HepG2 (cell line): ENCODE measurements at regions not wholly inside any gene's neighbourhood (a gene's known extent, or its start where the extent isn't known, plus 50 kb on each side); places are given as distances from the start of the nearest gene placed in this dataset.

Experiments used
- ATAC-seq: fragments of 200-7000 bp; cut with Tn5 transposase; 3 replicates; pipeline ENCODE4 v1.9.1; 2020; ENCODE audit warnings: mild to moderate bottlenecking, moderate library complexity
- BruUV-seq: library from RNA; stranded (reverse); fragments of 400-500 nt; replicated peaks from 2 replicates; lab custom pipeline; 2021; lab: Mats Ljungman, UMichigan
- CTCF ChIA-PET: fragments of 300-600 bp; formaldehyde crosslinking; extraction: SDS; loops from one replicate; lab custom pipeline; 2021; ENCODE audit warnings: low total read pairs, inconsistent platforms, low intra/inter-chr PET ratio; lab: Yijun Ruan, JAX
- POLR2A ChIA-PET: fragments of 350-600 bp; sonication (Branson Sonifier 250); formaldehyde crosslinking; loops from one replicate; lab custom pipeline; 2020; ENCODE audit warnings: antibody characterized with exemption, inconsistent platforms; lab: Yijun Ruan, JAX
- DNase-seq: peaks from one replicate; pipeline ENCODE4 v3.0.0-alpha.2; 2015; ENCODE audit warnings: low spot score
- FAIRE-seq: peaks from 3 replicates; lab custom pipeline; 2011; peaks lifted over from hg19 to GRCh38; lab: Jason Lieb, UNC
- H2AFZ ChIP-seq: one replicate; pipeline ENCODE4 v1.6.1; 2011; ENCODE audit warnings: low read length, inconsistent platforms
- H3K27ac ChIP-seq: fragments of 300-600 bp; 3 replicates; pipeline ENCODE4 v1.8.0; 2011; ENCODE audit warnings: mixed run types, mild to moderate bottlenecking, mixed read lengths, low read length, inconsistent platforms; ENCODE audit not compliant: insufficient read depth; ENCODE audit errors: extremely low read length
- H3K27me3 ChIP-seq, 2 experiments: fragments of 200-600 bp in 1 of 2; 2 replicates in 1 of 2; 3 replicates in 1 of 2; pipeline versions ENCODE4 v1.6.0 to v1.8.0; 2011; ENCODE audit warnings: low read length in 2 of 2, mild to moderate bottlenecking in 2 of 2, moderate library complexity in 2 of 2, inconsistent platforms in 1 of 2; ENCODE audit not compliant: insufficient read depth in 2 of 2, control insufficient read depth in 1 of 2
- H3K36me3 ChIP-seq, 2 experiments: fragments of 200-600 bp in 1 of 2; replicated peaks in 1 of 2; 2 replicates in 1 of 2; 3 replicates in 1 of 2; pipeline versions ENCODE4 v1.5.1 to v1.8.0; 2011; ENCODE audit warnings: low read length in 2 of 2, inconsistent platforms in 1 of 2; ENCODE audit not compliant: insufficient read depth in 2 of 2, control insufficient read depth in 1 of 2
- H3K4me1 ChIP-seq: 2 replicates; pipeline ENCODE4 v1.5.1; 2012; ENCODE audit warnings: low read length, inconsistent platforms; ENCODE audit not compliant: insufficient read depth
- H3K4me2 ChIP-seq: 2 replicates; pipeline ENCODE4 v1.6.0; 2011; ENCODE audit warnings: low read depth, low read length, inconsistent platforms
- H3K4me3 ChIP-seq, 3 experiments: fragments of 200-600 bp in 1 of 3; sonication (generic), shearing (Covaris generic) in 1 of 3; replicated peaks in 1 of 3; 2 replicates each; pipeline ENCODE4 v1.5.1; 2011 to 2016; ENCODE audit warnings: low read length in 3 of 3, inconsistent platforms in 2 of 3, low read depth in 2 of 3, mild to moderate bottlenecking in 2 of 3, control low read depth in 1 of 3, mixed read lengths in 1 of 3; ENCODE audit not compliant: insufficient read depth in 1 of 3
- H3K79me2 ChIP-seq: one replicate; pipeline ENCODE4 v1.6.1; 2011; ENCODE audit warnings: low read length, inconsistent platforms; ENCODE audit not compliant: insufficient read depth
- H3K9ac ChIP-seq: 2 replicates; pipeline ENCODE4 v1.6.0; 2011; ENCODE audit warnings: mild to moderate bottlenecking, low read depth, low read length, inconsistent platforms; ENCODE audit not compliant: insufficient read depth
- H3K9me3 ChIP-seq: 2 replicates; pipeline ENCODE4 v1.5.1; 2012; ENCODE audit warnings: mild to moderate bottlenecking, low read length
- H4K20me1 ChIP-seq: 2 replicates; pipeline ENCODE4 v1.6.0; 2011; ENCODE audit warnings: inconsistent platforms, mild to moderate bottlenecking, low read length, moderate library complexity; ENCODE audit not compliant: insufficient read depth
- BCL3 ChIP-seq: sonication (generic); formaldehyde crosslinking; IDR thresholded peaks from 2 replicates; pipeline ENCODE4 v1.5.1; 2020; ENCODE audit warnings: mild to moderate bottlenecking, missing genetic modification reagents, moderate library complexity
- MAFG ChIP-seq: sonication (generic); formaldehyde crosslinking; IDR thresholded peaks from 2 replicates; pipeline ENCODE4 v1.5.1; 2020; ENCODE audit warnings: mild to moderate bottlenecking, missing genetic modification reagents
- PAF1 ChIP-seq: IDR thresholded peaks from 2 replicates; pipeline ENCODE4 v1.6.1; 2016; ENCODE audit warnings: missing genetic modification reagents, missing compliant biosample characterization
- TAF15 ChIP-seq: fragments of 200-400 bp; formaldehyde crosslinking; IDR thresholded peaks from one replicate; pipeline ENCODE4 v1.6.1; 2018; ENCODE audit warnings: mild to moderate bottlenecking, low read depth, low read length; ENCODE audit not compliant: poor library complexity, severe bottlenecking
- ZKSCAN1 ChIP-seq: fragments of 150-350 bp; IDR thresholded peaks from 2 replicates; pipeline ENCODE4 v1.6.1; 2014; ENCODE audit warnings: low read length
- ZNF329 ChIP-seq: sonication (generic); formaldehyde crosslinking; IDR thresholded peaks from 2 replicates; pipeline ENCODE4 v1.9.0; 2021; ENCODE audit warnings: low read depth, mild to moderate bottlenecking, missing genetic modification reagents
- ZNF570 ChIP-seq: sonication (generic); formaldehyde crosslinking; IDR thresholded peaks from 2 replicates; pipeline ENCODE4 v1.4.0; 2020; ENCODE audit warnings: mild to moderate bottlenecking, missing genetic modification reagents, borderline replicate concordance
- ZNF670 ChIP-seq: sonication (generic); formaldehyde crosslinking; IDR thresholded peaks from 2 replicates; pipeline ENCODE4 v1.8.0; 2022; ENCODE audit warnings: mild to moderate bottlenecking, missing genetic modification reagents, borderline replicate concordance
- WGBS: methylation state at CpG from one replicate; pipeline ENCODE4 v1.1.6; 2017; ENCODE audit warnings: low lambda C conversion rate; 5-methylcytosine and 5-hydroxymethylcytosine counted together
- in situ Hi-C: cut with HindIII; loops from 2 replicates; pipeline ENCODE4 v1.10.0; 2017; ENCODE audit warnings: low pct_unique_long_range_greater_than_20kb; ENCODE audit not compliant: extremely low pct_ligation_motif_present
- intact Hi-C: fragments of 100-400 bp; cut with micrococcal nuclease; formaldehyde crosslinking; loops from one replicate; pipeline ENCODE4 v1.10.0; 2022; ENCODE audit not compliant: unreplicated experiment
- TF ChIP-seq, protein P1 (sequence below): sonication (generic); formaldehyde crosslinking; IDR thresholded peaks from 2 replicates; pipeline ENCODE4 v1.4.0; 2020; ENCODE audit warnings: mild to moderate bottlenecking, missing genetic modification reagents
- TF ChIP-seq, protein P2 (sequence below): sonication (generic); formaldehyde crosslinking; IDR thresholded peaks from 2 replicates; pipeline ENCODE4 v1.4.0; 2020; ENCODE audit warnings: missing genetic modification reagents
- TF ChIP-seq, protein P3 (sequence below): sonication (generic); formaldehyde crosslinking; IDR thresholded peaks from 2 replicates; pipeline ENCODE4 v1.4.0; 2020; ENCODE audit warnings: missing genetic modification reagents, mild to moderate bottlenecking, borderline replicate concordance

DNA sequence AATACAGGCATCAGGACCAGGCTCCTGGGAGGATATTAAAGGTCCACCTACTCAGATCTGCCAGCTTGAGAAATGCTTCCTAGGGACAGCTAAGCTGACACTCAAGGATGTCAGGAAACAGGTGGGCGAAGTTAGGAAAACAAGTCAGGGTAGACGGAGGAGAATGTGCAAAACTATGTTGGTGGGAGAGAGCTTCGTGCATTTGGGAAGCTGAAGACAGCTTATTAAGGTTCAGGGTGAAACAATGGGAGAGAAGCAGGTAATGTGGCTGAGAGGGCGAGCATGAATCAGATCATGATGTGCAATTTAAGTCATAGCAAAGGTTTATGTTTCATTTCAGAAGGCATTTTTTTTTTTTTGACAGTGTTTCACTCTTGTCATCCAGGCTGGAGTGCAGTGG lies 297.2 kb upstream of the ATP10A start:
- DNase-seq (no peak), ATAC-seq (no peak), FAIRE-seq (no peak)
- Histone ChIP-seq H3K36me3 (no peaks in the 10 kb centered on the region), H4K20me1 (no peaks in the 10 kb centered on the region), H3K27me3 (no peaks in the 10 kb centered on the region), H3K79me2 (no peaks in the 10 kb centered on the region), H2AFZ (no peak overlapping the region), H3K4me1 (no peaks in the 10 kb centered on the region), H3K4me3 (no peak overlapping the region), H3K9ac (no peak overlapping the region), H3K4me2 (no peak overlapping the region), H3K27ac (no peak overlapping the region), H3K9me3 (peaks cover 63% of the 10 kb centered on the region)
- no TSS peak for BruUV-seq
- 1% methylated on average over 4 of the region's 4 CpGs for WGBS
- ChIA-PET POLR2A (no interaction called here), CTCF (no interaction called here)
- in situ Hi-C loops = no loop called here
- intact Hi-C loops = no loop called here
- TF ChIP-seq, protein P1, sequence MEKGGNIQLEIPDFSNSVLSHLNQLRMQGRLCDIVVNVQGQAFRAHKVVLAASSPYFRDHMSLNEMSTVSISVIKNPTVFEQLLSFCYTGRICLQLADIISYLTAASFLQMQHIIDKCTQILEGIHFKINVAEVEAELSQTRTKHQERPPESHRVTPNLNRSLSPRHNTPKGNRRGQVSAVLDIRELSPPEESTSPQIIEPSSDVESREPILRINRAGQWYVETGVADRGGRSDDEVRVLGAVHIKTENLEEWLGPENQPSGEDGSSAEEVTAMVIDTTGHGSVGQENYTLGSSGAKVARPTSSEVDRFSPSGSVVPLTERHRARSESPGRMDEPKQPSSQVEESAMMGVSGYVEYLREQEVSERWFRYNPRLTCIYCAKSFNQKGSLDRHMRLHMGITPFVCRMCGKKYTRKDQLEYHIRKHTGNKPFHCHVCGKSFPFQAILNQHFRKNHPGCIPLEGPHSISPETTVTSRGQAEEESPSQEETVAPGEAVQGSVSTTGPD = no peak
- no peak for TF ChIP-seq ZNF570 (CRISPR knock-in tag)
- no peak for TF ChIP-seq ZKSCAN1
- TF ChIP-seq TAF15 = no peak
- TF ChIP-seq ZNF329 (CRISPR knock-in tag) = no peak
- TF ChIP-seq, protein P2, sequence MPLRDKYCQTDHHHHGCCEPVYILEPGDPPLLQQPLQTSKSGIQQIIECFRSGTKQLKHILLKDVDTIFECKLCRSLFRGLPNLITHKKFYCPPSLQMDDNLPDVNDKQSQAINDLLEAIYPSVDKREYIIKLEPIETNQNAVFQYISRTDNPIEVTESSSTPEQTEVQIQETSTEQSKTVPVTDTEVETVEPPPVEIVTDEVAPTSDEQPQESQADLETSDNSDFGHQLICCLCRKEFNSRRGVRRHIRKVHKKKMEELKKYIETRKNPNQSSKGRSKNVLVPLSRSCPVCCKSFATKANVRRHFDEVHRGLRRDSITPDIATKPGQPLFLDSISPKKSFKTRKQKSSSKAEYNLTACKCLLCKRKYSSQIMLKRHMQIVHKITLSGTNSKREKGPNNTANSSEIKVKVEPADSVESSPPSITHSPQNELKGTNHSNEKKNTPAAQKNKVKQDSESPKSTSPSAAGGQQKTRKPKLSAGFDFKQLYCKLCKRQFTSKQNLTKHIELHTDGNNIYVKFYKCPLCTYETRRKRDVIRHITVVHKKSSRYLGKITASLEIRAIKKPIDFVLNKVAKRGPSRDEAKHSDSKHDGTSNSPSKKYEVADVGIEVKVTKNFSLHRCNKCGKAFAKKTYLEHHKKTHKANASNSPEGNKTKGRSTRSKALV (CRISPR knock-in tag) = no peak
- no peak for TF ChIP-seq MAFG (CRISPR knock-in tag)
- no peak for TF ChIP-seq ZNF670 (CRISPR knock-in tag)
- no peak for TF ChIP-seq PAF1 (CRISPR knock-in tag)
- TF ChIP-seq BCL3 (CRISPR knock-in tag) = no peak
- TF ChIP-seq, protein P3, sequence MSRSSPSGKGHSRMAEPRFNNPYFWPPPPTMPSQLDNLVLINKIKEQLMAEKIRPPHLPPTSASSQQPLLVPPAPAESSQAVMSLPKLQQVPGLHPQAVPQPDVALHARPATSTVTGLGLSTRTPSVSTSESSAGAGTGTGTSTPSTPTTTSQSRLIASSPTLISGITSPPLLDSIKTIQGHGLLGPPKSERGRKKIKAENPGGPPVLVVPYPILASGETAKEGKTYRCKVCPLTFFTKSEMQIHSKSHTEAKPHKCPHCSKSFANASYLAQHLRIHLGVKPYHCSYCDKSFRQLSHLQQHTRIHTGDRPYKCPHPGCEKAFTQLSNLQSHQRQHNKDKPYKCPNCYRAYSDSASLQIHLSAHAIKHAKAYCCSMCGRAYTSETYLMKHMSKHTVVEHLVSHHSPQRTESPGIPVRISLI (CRISPR knock-in tag) = no peak
